HepG2 (cell line): ENCODE measurements at regions not wholly inside any gene's neighbourhood (a gene's known extent, or its start where the extent isn't known, plus 50 kb on each side); places are given as distances from the start of the nearest gene placed in this dataset.

Experiments used
- ATAC-seq: fragments of 200-7000 bp; cut with Tn5 transposase; 3 replicates; pipeline ENCODE4 v1.9.1; 2020; ENCODE audit warnings: mild to moderate bottlenecking, moderate library complexity
- BruUV-seq: library from RNA; stranded (reverse); fragments of 400-500 nt; replicated peaks from 2 replicates; lab custom pipeline; 2021; lab: Mats Ljungman, UMichigan
- CTCF ChIA-PET: fragments of 300-600 bp; formaldehyde crosslinking; extraction: SDS; loops from one replicate; lab custom pipeline; 2021; ENCODE audit warnings: low total read pairs, inconsistent platforms, low intra/inter-chr PET ratio; lab: Yijun Ruan, JAX
- POLR2A ChIA-PET: fragments of 350-600 bp; sonication (Branson Sonifier 250); formaldehyde crosslinking; loops from one replicate; lab custom pipeline; 2020; ENCODE audit warnings: antibody characterized with exemption, inconsistent platforms; lab: Yijun Ruan, JAX
- DNase-seq: peaks from one replicate; pipeline ENCODE4 v3.0.0-alpha.2; 2015; ENCODE audit warnings: low spot score
- FAIRE-seq: peaks from 3 replicates; lab custom pipeline; 2011; peaks lifted over from hg19 to GRCh38; lab: Jason Lieb, UNC
- H2AFZ ChIP-seq: one replicate; pipeline ENCODE4 v1.6.1; 2011; ENCODE audit warnings: low read length, inconsistent platforms
- H3K27ac ChIP-seq: fragments of 300-600 bp; 3 replicates; pipeline ENCODE4 v1.8.0; 2011; ENCODE audit warnings: mixed run types, mild to moderate bottlenecking, mixed read lengths, low read length, inconsistent platforms; ENCODE audit not compliant: insufficient read depth; ENCODE audit errors: extremely low read length
- H3K27me3 ChIP-seq, 2 experiments: fragments of 200-600 bp in 1 of 2; 2 replicates in 1 of 2; 3 replicates in 1 of 2; pipeline versions ENCODE4 v1.6.0 to v1.8.0; 2011; ENCODE audit warnings: low read length in 2 of 2, mild to moderate bottlenecking in 2 of 2, moderate library complexity in 2 of 2, inconsistent platforms in 1 of 2; ENCODE audit not compliant: insufficient read depth in 2 of 2, control insufficient read depth in 1 of 2
- H3K36me3 ChIP-seq, 2 experiments: fragments of 200-600 bp in 1 of 2; replicated peaks in 1 of 2; 2 replicates in 1 of 2; 3 replicates in 1 of 2; pipeline versions ENCODE4 v1.5.1 to v1.8.0; 2011; ENCODE audit warnings: low read length in 2 of 2, inconsistent platforms in 1 of 2; ENCODE audit not compliant: insufficient read depth in 2 of 2, control insufficient read depth in 1 of 2
- H3K4me1 ChIP-seq: 2 replicates; pipeline ENCODE4 v1.5.1; 2012; ENCODE audit warnings: low read length, inconsistent platforms; ENCODE audit not compliant: insufficient read depth
- H3K4me2 ChIP-seq: 2 replicates; pipeline ENCODE4 v1.6.0; 2011; ENCODE audit warnings: low read depth, low read length, inconsistent platforms
- H3K4me3 ChIP-seq, 3 experiments: fragments of 200-600 bp in 1 of 3; sonication (generic), shearing (Covaris generic) in 1 of 3; replicated peaks in 1 of 3; 2 replicates each; pipeline ENCODE4 v1.5.1; 2011 to 2016; ENCODE audit warnings: low read length in 3 of 3, inconsistent platforms in 2 of 3, low read depth in 2 of 3, mild to moderate bottlenecking in 2 of 3, control low read depth in 1 of 3, mixed read lengths in 1 of 3; ENCODE audit not compliant: insufficient read depth in 1 of 3
- H3K79me2 ChIP-seq: one replicate; pipeline ENCODE4 v1.6.1; 2011; ENCODE audit warnings: low read length, inconsistent platforms; ENCODE audit not compliant: insufficient read depth
- H3K9ac ChIP-seq: 2 replicates; pipeline ENCODE4 v1.6.0; 2011; ENCODE audit warnings: mild to moderate bottlenecking, low read depth, low read length, inconsistent platforms; ENCODE audit not compliant: insufficient read depth
- H3K9me3 ChIP-seq: 2 replicates; pipeline ENCODE4 v1.5.1; 2012; ENCODE audit warnings: mild to moderate bottlenecking, low read length
- H4K20me1 ChIP-seq: 2 replicates; pipeline ENCODE4 v1.6.0; 2011; ENCODE audit warnings: inconsistent platforms, mild to moderate bottlenecking, low read length, moderate library complexity; ENCODE audit not compliant: insufficient read depth
- CREB1 ChIP-seq, 2 experiments: fragments of 450-650 bp in 1 of 2; IDR thresholded peaks; 2 replicates each; pipeline ENCODE4 v1.6.1; 2016 to 2017; ENCODE audit warnings: control low read depth in 1 of 2, mild to moderate bottlenecking in 1 of 2, missing compliant biosample characterization in 1 of 2, missing genetic modification characterization in 1 of 2
- DPF2 ChIP-seq: sonication (generic); formaldehyde crosslinking; IDR thresholded peaks from 2 replicates; pipeline ENCODE4 v1.4.0; 2020; ENCODE audit warnings: mild to moderate bottlenecking, low read depth, missing genetic modification reagents, borderline replicate concordance
- DR1 ChIP-seq: sonication (generic); formaldehyde crosslinking; IDR thresholded peaks from 2 replicates; pipeline ENCODE4 v1.8.0; 2021; ENCODE audit warnings: mild to moderate bottlenecking, missing genetic modification reagents, inconsistent platforms
- ELK4 ChIP-seq: sonication (generic); formaldehyde crosslinking; IDR thresholded peaks from 2 replicates; pipeline ENCODE4 v1.9.0; 2021; ENCODE audit warnings: missing genetic modification reagents, borderline replicate concordance
- GABPA ChIP-seq, 2 experiments: IDR thresholded peaks; 2 replicates each; pipeline ENCODE4 v1.6.1; 2011 to 2016; ENCODE audit warnings: low read depth in 2 of 2, low read length in 1 of 2, missing biosample characterization in 1 of 2, missing genetic modification characterization in 1 of 2
- IRF9 ChIP-seq: sonication (generic); formaldehyde crosslinking; IDR thresholded peaks from 2 replicates; pipeline ENCODE4 v1.8.0; 2022; ENCODE audit warnings: missing genetic modification reagents, mild to moderate bottlenecking, borderline replicate concordance
- ISL2 ChIP-seq: sonication (generic); formaldehyde crosslinking; IDR thresholded peaks from 2 replicates; pipeline ENCODE4 v1.5.0; 2020; ENCODE audit warnings: missing genetic modification reagents
- KDM5B ChIP-seq: sonication (generic); formaldehyde crosslinking; IDR thresholded peaks from 2 replicates; pipeline ENCODE4 v1.4.0; 2020; ENCODE audit warnings: missing genetic modification reagents, mild to moderate bottlenecking, borderline replicate concordance
- MATR3 ChIP-seq: sonication (generic); formaldehyde crosslinking; IDR thresholded peaks from 2 replicates; pipeline ENCODE4 v1.4.0; 2020; ENCODE audit warnings: missing genetic modification reagents
- NR3C1 ChIP-seq: sonication (generic); formaldehyde crosslinking; IDR thresholded peaks from 2 replicates; pipeline ENCODE4 v1.4.0; 2020; ENCODE audit warnings: missing genetic modification reagents
- SP1 ChIP-seq, 2 experiments: fragments of 450-650 bp in 1 of 2; sonication (generic) in 1 of 2; formaldehyde crosslinking in 1 of 2; IDR thresholded peaks; 2 replicates each; pipeline versions ENCODE4 v1.4.0 to v1.6.1; 2016 to 2020; ENCODE audit warnings: missing genetic modification reagents in 1 of 2
- TIGD3 ChIP-seq: sonication (generic); formaldehyde crosslinking; IDR thresholded peaks from 2 replicates; pipeline ENCODE4 v1.5.1; 2020; ENCODE audit warnings: mild to moderate bottlenecking, missing genetic modification reagents, borderline replicate concordance
- TP53 ChIP-seq: sonication (generic); formaldehyde crosslinking; conservative IDR thresholded peaks from 2 replicates; pipeline ENCODE4 v1.4.0; 2020; ENCODE audit warnings: missing genetic modification reagents
- TRIM22 ChIP-seq: fragments of 450-650 bp; IDR thresholded peaks from 2 replicates; pipeline ENCODE4 v1.6.1; 2017
- ZNF367 ChIP-seq: sonication (generic); formaldehyde crosslinking; IDR thresholded peaks from 2 replicates; pipeline ENCODE4 v1.4.0; 2020; ENCODE audit warnings: missing genetic modification reagents, borderline replicate concordance
- WGBS: methylation state at CpG from one replicate; pipeline ENCODE4 v1.1.6; 2017; ENCODE audit warnings: low lambda C conversion rate; 5-methylcytosine and 5-hydroxymethylcytosine counted together
- in situ Hi-C: cut with HindIII; loops from 2 replicates; pipeline ENCODE4 v1.10.0; 2017; ENCODE audit warnings: low pct_unique_long_range_greater_than_20kb; ENCODE audit not compliant: extremely low pct_ligation_motif_present
- intact Hi-C: fragments of 100-400 bp; cut with micrococcal nuclease; formaldehyde crosslinking; loops from one replicate; pipeline ENCODE4 v1.10.0; 2022; ENCODE audit not compliant: unreplicated experiment

GRCh38 chr9:134533850-134534588 lies 107.6 kb upstream of the COL5A1 start:
- no TSS peak for BruUV-seq
- no peaks in the 10 kb centered on the region for H3K4me1 ChIP-seq
- no peak for ATAC-seq
- H3K4me3 ChIP-seq: no peak overlapping the region
- no peaks in the 10 kb centered on the region for H3K9me3 ChIP-seq
- no peak overlapping the region for H3K4me2 ChIP-seq
- no peaks in the 10 kb centered on the region for H4K20me1 ChIP-seq
- H3K27me3 ChIP-seq: peaks cover 7 to 63% of the 10 kb centered on the region in 2 experiments
- 36% methylated on average over 10 of the region's 28 CpGs for WGBS
- ChIA-PET CTCF (no interaction called here), POLR2A (no interaction called here)
- no peak for FAIRE-seq
- no peaks in the 10 kb centered on the region for H3K79me2 ChIP-seq
- no peaks in the 10 kb centered on the region for H3K36me3 ChIP-seq
- H2AFZ ChIP-seq: no peak overlapping the region
- DNase-seq: no peak
- no peak overlapping the region for H3K27ac ChIP-seq
- in situ Hi-C loops: no loop called here
- intact Hi-C loops: no loop called here
- no peak for TF ChIP-seq ISL2 (CRISPR knock-in tag)
- TF ChIP-seq DR1 (CRISPR knock-in tag): no peak
- TF ChIP-seq IRF9 (CRISPR knock-in tag): no peak
- no peak for TF ChIP-seq ZNF367 (CRISPR knock-in tag)
- TF ChIP-seq CREB1 (IDR thresholded peaks at IDR 0.05): no peak
- no peak for TF ChIP-seq CREB1 (CRISPR knock-in tag; IDR thresholded peaks at IDR 0.05)
- TF ChIP-seq TP53: no peak
- no peak for TF ChIP-seq SP1 (IDR thresholded peaks at IDR 0.05)
- TF ChIP-seq SP1 (CRISPR knock-in tag; IDR thresholded peaks at IDR 0.05): no peak
- TF ChIP-seq TIGD3 (CRISPR knock-in tag): no peak
- TF ChIP-seq KDM5B: no peak
- no peak for TF ChIP-seq NR3C1 (CRISPR knock-in tag)
- no peak for TF ChIP-seq GABPA (IDR thresholded peaks at IDR 0.05; ENCODE audit: low read depth, low read length)
- TF ChIP-seq GABPA (CRISPR knock-in tag; IDR thresholded peaks at IDR 0.05; ENCODE audit: low read depth): no peak
- no peak for TF ChIP-seq DPF2 (CRISPR knock-in tag)
- TF ChIP-seq ELK4: no peak
- no peak for TF ChIP-seq TRIM22
- TF ChIP-seq MATR3 (CRISPR knock-in tag): no peak
- no peak overlapping the region for H3K9ac ChIP-seq
